GM21786 (cell line): ENCODE measurements at regions not wholly inside any gene's neighbourhood (a gene's known extent, or its start where the extent isn't known, plus 50 kb on each side); places are given as distances from the start of the nearest gene placed in this dataset.

Experiments used
- ATAC-seq: cut with Tn5 transposase; IDR thresholded peaks from one replicate; pipeline ENCODE4 v1.9.1; 2021; ENCODE audit not compliant: unreplicated experiment

- ATAC-seq, result no peak
Measured at GRCh38 chr2:78564666-78565065, 460.8 kb upstream of the REG3G start.

- ATAC-seq, result no peak
Measured at GRCh38 chr2:78568782-78569373, 456.6 kb upstream of the REG3G start.

GRCh38 chr2:78576409-78576808 is 449.1 kb upstream of the REG3G start:
- ATAC-seq, result no peak

GRCh38 chr2:78585871-78586270 is 439.6 kb upstream of the REG3G start:
- ATAC-seq, result no peak

- ATAC-seq, result no peak
Measured at GRCh38 chr2:78586316-78586715, 439.2 kb upstream of the REG3G start.

GRCh38 chr2:78589871-78590270 is 435.6 kb upstream of the REG3G start:
- ATAC-seq, result no peak

- ATAC-seq, result no peak
Measured at GRCh38 chr2:78592491-78592890, 433.0 kb upstream of the REG3G start.

- no peak for ATAC-seq
Measured at GRCh38 chr2:78601113-78601512, 424.4 kb upstream of the REG3G start.

- ATAC-seq, result no peak
Measured at GRCh38 chr2:78602862-78603261, 422.6 kb upstream of the REG3G start.

- no peak for ATAC-seq
Measured at GRCh38 chr2:78606895-78607294, 418.6 kb upstream of the REG3G start.

- ATAC-seq, result no peak
Measured at GRCh38 chr2:78614726-78615125, 410.8 kb upstream of the REG3G start.

GRCh38 chr2:78615956-78616355 is 409.5 kb upstream of the REG3G start:
- ATAC-seq, result no peak

- no peak for ATAC-seq
Measured at GRCh38 chr2:78634425-78634824, 391.1 kb upstream of the REG3G start.

- no peak for ATAC-seq
Measured at GRCh38 chr2:78644854-78645253, 380.6 kb upstream of the REG3G start.

GRCh38 chr2:78646533-78647364 is 378.8 kb upstream of the REG3G start:
- no peak for ATAC-seq

GRCh38 chr2:78648558-78648957 is 376.9 kb upstream of the REG3G start:
- ATAC-seq, result no peak

- no peak for ATAC-seq
Measured at GRCh38 chr2:78654941-78655340, 370.6 kb upstream of the REG3G start.

GRCh38 chr2:78676921-78677696 is 348.4 kb upstream of the REG3G start:
- no peak for ATAC-seq

- no peak for ATAC-seq
Measured at GRCh38 chr2:78677774-78678173, 347.7 kb upstream of the REG3G start.

GRCh38 chr2:78681386-78681785 is 344.1 kb upstream of the REG3G start:
- no peak for ATAC-seq

- no peak for ATAC-seq
Measured at GRCh38 chr2:78682781-78683180, 342.7 kb upstream of the REG3G start.

- ATAC-seq, result no peak
Measured at GRCh38 chr2:78686625-78687153, 338.8 kb upstream of the REG3G start.
